ENCODE measurements at regions not wholly inside any gene's neighbourhood (a gene's known extent, or its start where the extent isn't known, plus 50 kb on each side); places are given as distances from the start of the nearest gene placed in this dataset.

DNA sequence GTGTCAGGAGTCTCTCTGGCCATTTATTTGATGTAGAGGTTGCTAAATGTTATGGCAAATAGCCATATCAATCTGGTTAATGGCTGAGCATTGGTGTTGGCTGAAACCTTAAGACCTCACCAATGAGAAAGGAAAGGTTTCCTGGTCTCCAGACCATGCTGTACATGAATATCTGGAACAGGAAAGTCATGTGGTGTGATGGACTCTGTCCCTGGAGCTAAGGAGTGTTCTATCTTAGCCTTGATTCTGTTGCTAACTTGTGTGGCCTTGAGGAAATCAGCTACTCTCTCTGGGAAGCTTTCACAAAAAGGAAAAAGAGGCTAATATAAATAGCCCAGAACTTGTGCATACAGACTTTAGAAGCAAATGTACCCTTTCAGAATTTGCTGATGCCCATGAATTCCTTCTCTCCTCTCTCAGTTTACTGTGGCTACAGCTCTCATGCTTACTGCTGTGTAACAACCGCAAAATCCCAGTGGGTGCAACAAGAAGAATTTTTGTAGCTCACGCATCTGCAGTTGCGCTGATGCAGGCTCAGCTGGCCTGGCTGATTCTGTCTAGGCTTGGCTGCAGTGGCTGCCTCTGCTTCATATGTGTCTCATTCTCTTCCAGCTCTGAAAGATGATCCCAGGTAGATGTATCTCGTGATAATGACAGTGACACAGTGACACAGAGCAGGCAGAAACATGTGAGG is 287.5 kb downstream of the NPIPA8 start:
- TF ChIP-seq, protein P1, sequence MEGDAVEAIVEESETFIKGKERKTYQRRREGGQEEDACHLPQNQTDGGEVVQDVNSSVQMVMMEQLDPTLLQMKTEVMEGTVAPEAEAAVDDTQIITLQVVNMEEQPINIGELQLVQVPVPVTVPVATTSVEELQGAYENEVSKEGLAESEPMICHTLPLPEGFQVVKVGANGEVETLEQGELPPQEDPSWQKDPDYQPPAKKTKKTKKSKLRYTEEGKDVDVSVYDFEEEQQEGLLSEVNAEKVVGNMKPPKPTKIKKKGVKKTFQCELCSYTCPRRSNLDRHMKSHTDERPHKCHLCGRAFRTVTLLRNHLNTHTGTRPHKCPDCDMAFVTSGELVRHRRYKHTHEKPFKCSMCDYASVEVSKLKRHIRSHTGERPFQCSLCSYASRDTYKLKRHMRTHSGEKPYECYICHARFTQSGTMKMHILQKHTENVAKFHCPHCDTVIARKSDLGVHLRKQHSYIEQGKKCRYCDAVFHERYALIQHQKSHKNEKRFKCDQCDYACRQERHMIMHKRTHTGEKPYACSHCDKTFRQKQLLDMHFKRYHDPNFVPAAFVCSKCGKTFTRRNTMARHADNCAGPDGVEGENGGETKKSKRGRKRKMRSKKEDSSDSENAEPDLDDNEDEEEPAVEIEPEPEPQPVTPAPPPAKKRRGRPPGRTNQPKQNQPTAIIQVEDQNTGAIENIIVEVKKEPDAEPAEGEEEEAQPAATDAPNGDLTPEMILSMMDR (tag by site-specific recombination; IDR thresholded peaks at IDR 0.05): no peak
- TF ChIP-seq ZNF394 (tag by site-specific recombination; IDR thresholded peaks at IDR 0.05; ENCODE audit: borderline replicate concordance): no peak
